ENCODE measurements at regions not wholly inside any gene's neighbourhood (a gene's known extent, or its start where the extent isn't known, plus 50 kb on each side); places are given as distances from the start of the nearest gene placed in this dataset.
"Not testable (repeated sequence)": the region's sequence is repeated elsewhere in the genome, so short reads cannot be mapped to it uniquely, and the experiment has no call there.

DNA sequence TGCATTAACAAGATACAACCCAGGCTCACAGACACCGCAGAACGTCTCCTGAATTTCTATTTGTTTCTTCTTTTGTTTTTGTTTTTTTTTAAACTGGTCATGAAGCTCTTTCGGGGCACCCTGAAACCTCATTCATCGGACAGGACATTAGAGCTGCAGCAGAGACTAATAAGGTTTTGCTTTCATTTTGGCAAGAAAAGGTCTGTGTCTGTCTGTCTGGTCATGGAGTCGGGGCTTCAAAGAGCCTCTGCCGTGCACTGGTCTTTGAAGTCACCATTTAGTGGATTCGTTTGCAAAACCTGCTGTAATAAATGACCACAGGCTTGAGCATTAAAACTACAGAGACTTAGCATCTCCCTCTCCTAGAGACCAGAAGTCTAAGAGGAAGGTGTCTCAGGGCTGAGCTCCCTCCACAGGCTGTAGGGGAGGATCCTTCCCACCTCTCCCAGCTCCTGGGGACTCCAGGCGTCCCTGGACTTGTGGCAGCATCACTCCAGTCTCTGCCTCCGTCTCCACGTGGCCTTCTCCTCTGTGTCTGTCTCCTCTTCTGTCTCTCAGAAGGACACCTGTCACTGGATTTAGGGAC lies 247.5 kb downstream of the CRLF2 start:
- H3K4me1 Mint-ChIP-seq (ENCODE audit: unreplicated experiment) = no peaks in the 10 kb centered on the region
- no peak overlapping the region for H3K4me3 Mint-ChIP-seq (ENCODE audit: unreplicated experiment)
- TF ChIP-seq, protein P1, sequence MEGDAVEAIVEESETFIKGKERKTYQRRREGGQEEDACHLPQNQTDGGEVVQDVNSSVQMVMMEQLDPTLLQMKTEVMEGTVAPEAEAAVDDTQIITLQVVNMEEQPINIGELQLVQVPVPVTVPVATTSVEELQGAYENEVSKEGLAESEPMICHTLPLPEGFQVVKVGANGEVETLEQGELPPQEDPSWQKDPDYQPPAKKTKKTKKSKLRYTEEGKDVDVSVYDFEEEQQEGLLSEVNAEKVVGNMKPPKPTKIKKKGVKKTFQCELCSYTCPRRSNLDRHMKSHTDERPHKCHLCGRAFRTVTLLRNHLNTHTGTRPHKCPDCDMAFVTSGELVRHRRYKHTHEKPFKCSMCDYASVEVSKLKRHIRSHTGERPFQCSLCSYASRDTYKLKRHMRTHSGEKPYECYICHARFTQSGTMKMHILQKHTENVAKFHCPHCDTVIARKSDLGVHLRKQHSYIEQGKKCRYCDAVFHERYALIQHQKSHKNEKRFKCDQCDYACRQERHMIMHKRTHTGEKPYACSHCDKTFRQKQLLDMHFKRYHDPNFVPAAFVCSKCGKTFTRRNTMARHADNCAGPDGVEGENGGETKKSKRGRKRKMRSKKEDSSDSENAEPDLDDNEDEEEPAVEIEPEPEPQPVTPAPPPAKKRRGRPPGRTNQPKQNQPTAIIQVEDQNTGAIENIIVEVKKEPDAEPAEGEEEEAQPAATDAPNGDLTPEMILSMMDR (IDR thresholded peaks at IDR 0.05) = no peak
- peak; percentile 51 for DNase-seq (ENCODE audit: extremely low spot score, unreplicated experiment)
- H3K27ac Mint-ChIP-seq (ENCODE audit: unreplicated experiment) = no peak overlapping the region
- no peaks in the 10 kb centered on the region for H3K9me3 Mint-ChIP-seq (ENCODE audit: unreplicated experiment)
- H3K36me3 Mint-ChIP-seq (ENCODE audit: unreplicated experiment) = no peaks in the 10 kb centered on the region
- H3K27me3 Mint-ChIP-seq (ENCODE audit: unreplicated experiment) = no peaks in the 10 kb centered on the region

DNA sequence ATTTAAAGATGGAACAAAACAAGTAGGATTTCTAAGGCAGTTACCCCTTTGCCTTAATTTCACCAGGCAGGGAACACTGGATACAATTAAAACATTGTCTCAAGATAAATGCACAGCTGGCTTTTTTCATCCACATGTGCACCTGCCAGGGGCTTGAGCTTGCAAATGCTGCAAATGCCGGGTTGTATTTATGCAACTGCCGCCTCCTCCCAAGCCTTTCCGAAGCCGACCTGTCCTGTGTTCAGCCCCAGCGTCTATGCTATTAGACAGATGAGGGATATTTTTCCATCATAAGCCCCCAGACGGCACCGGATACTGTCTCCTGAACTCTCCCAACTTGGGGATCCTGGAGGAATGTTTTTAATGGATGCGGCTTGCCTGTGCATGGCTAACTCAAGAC lies 251.6 kb downstream of the CRLF2 start:
- H3K4me1 Mint-ChIP-seq (ENCODE audit: unreplicated experiment) = no peaks in the 10 kb centered on the region
- peak; percentile 56 for DNase-seq (ENCODE audit: extremely low spot score, unreplicated experiment)
- H3K9me3 Mint-ChIP-seq (ENCODE audit: unreplicated experiment) = peaks cover 11% of the 10 kb centered on the region
- H3K4me3 Mint-ChIP-seq (ENCODE audit: unreplicated experiment) = no peak overlapping the region
- H3K27me3 Mint-ChIP-seq (ENCODE audit: unreplicated experiment) = no peaks in the 10 kb centered on the region
- no peak overlapping the region for H3K27ac Mint-ChIP-seq (ENCODE audit: unreplicated experiment)
- no peaks in the 10 kb centered on the region for H3K36me3 Mint-ChIP-seq (ENCODE audit: unreplicated experiment)
- TF ChIP-seq, protein P1 (IDR thresholded peaks at IDR 0.05) = no peak

DNA sequence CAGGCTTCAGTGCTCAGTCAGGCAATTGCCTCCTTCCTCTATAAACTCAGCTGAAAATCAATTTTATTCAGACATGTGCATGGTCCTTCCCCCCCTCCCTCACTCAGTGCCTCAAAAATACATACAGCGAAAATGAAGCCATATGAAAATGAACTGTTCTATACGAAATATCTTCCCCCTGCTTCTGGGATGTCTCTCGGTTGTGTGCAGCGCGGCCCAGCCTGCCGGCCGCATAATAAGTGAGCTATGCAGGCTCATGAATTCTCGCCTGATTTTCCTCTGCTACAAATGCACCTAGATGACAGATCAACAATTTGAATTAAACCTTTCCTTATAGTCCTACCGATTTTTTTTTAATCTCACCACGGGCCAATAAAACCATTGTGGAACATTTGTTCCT lies 252.9 kb downstream of the CRLF2 start:
- Mint-ChIP-seq H3K4me1 (ENCODE audit: unreplicated experiment) (no peaks in the 10 kb centered on the region), H3K36me3 (ENCODE audit: unreplicated experiment) (no peaks in the 10 kb centered on the region), H3K4me3 (ENCODE audit: unreplicated experiment) (no peak overlapping the region), H3K27me3 (ENCODE audit: unreplicated experiment) (no peaks in the 10 kb centered on the region), H3K9me3 (ENCODE audit: unreplicated experiment) (peaks cover 11% of the 10 kb centered on the region), H3K27ac (ENCODE audit: unreplicated experiment) (no peak overlapping the region)
- TF ChIP-seq, protein P1 (IDR thresholded peaks at IDR 0.05) = no peak
- peak; percentile 17 for DNase-seq (ENCODE audit: extremely low spot score, unreplicated experiment)

DNA sequence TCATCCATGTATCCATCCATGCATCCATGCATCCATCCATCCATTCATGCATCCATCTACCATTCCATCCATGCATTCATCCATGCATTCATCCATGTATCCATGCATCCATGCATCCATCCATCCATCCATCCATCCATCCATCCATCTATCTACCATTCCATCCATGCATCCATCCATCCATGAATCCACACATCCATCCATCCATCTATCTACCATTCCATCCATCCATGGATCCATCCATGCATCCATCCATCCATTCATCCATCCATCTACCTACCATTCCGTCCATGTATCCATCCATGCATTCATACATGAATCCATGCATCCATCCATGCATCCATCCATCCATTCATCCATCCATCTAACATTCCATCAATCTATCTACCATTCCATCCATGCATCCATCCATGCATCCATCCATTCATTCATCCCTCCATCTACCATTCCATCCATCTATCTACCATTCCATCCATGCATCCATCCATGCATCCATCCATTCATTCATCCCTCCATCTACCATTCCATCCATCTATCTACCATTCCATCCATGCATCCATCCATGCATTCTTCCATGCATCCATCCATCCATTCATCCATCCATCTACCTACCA lies 257.2 kb downstream of the CRLF2 start:
- not testable (repeated sequence) for H3K4me3 Mint-ChIP-seq (ENCODE audit: unreplicated experiment); H3K27me3 Mint-ChIP-seq (ENCODE audit: unreplicated experiment); H3K36me3 Mint-ChIP-seq (ENCODE audit: unreplicated experiment); H3K27ac Mint-ChIP-seq (ENCODE audit: unreplicated experiment); H3K4me1 Mint-ChIP-seq (ENCODE audit: unreplicated experiment); DNase-seq (ENCODE audit: extremely low spot score, unreplicated experiment)
- peaks cover 11% of the 10 kb centered on the region for H3K9me3 Mint-ChIP-seq (ENCODE audit: unreplicated experiment)

DNA sequence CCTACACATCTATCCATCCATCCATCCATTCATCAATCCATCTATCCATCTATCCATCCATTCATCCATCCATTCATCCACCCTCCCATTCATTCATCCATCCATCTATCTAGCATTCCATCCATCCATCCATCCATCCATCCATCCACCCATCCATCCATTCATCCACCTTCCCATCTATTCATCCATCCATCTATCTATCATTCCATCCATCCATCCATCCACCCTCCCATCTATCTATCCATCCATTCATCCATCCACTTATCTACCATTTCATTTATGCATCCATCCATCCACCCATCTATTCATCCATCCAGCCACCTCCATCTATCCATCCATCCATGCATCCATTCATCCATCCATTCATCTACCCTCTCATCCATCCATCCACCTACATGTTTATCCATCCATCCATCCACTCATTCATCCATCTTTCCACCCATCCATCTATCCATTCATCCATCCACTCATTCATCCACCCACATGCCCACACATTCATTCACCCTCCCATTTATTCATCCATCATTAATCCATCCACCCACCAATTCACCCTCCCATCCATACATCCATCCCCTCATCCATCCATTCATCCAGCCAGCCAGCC lies 258.5 kb downstream of the CRLF2 start:
- no peaks in the 10 kb centered on the region for H3K4me1 Mint-ChIP-seq (ENCODE audit: unreplicated experiment)
- DNase-seq (ENCODE audit: extremely low spot score, unreplicated experiment) = peak; percentile 27
- no peak overlapping the region for H3K27ac Mint-ChIP-seq (ENCODE audit: unreplicated experiment)
- H3K36me3 Mint-ChIP-seq (ENCODE audit: unreplicated experiment) = no peaks in the 10 kb centered on the region
- no peaks in the 10 kb centered on the region for H3K27me3 Mint-ChIP-seq (ENCODE audit: unreplicated experiment)
- TF ChIP-seq, protein P1 (IDR thresholded peaks at IDR 0.05) = no peak
- peaks cover 6% of the 10 kb centered on the region for H3K9me3 Mint-ChIP-seq (ENCODE audit: unreplicated experiment)
- H3K4me3 Mint-ChIP-seq (ENCODE audit: unreplicated experiment) = no peak overlapping the region

Measured in osteocyte (in vitro differentiated cells).